Stimulated activated CD8-positive, alpha-beta memory T cell treated with anti-CD3 and anti-CD28 coated beads, Interleukin-12 subunit alpha, Interleukin-12 subunit beta, amount 100 ng/mL, for 24 hours (primary cell): ENCODE measurements at regions not wholly inside any gene's neighbourhood (a gene's known extent, or its start where the extent isn't known, plus 50 kb on each side); places are given as distances from the start of the nearest gene placed in this dataset.
"Not testable (repeated sequence)": the region's sequence is repeated elsewhere in the genome, so short reads cannot be mapped to it uniquely, and the experiment has no call there.

Experiments
- DNase-seq: peaks from one replicate; pipeline ENCODE4 v3.0.0-alpha.2; 2020; ENCODE audit errors: extremely low read depth

- no peak for DNase-seq
These were observed 144.4 kb downstream of the PTBP2 start for GRCh38 chr1:96865731-96866685.

GRCh38 chr1:96872757-96873156, 151.2 kb downstream of the PTBP2 start:
- no peak for DNase-seq

GRCh38 chr1:96878640-96879039, 157.1 kb downstream of the PTBP2 start:
- DNase-seq, result no peak

- DNase-seq, result no peak
These were observed 159.0 kb downstream of the PTBP2 start for GRCh38 chr1:96880626-96881025.

GRCh38 chr1:96882096-96882495, 160.5 kb downstream of the PTBP2 start:
- DNase-seq, result no peak

- no peak for DNase-seq
These were observed 164.9 kb downstream of the PTBP2 start for GRCh38 chr1:96886474-96886873.

- DNase-seq, result no peak
These were observed 165.9 kb downstream of the PTBP2 start for GRCh38 chr1:96887501-96887900.

GRCh38 chr1:96901783-96902363, 180.3 kb downstream of the PTBP2 start:
- DNase-seq, result no peak

GRCh38 chr1:96912248-96912647, 190.7 kb downstream of the PTBP2 start:
- DNase-seq, result no peak

GRCh38 chr1:96915701-96916100, 194.1 kb downstream of the PTBP2 start:
- not testable (repeated sequence) for DNase-seq

GRCh38 chr1:96918406-96918805, 196.8 kb downstream of the PTBP2 start:
- DNase-seq, result no peak

GRCh38 chr1:96922181-96922580, 200.6 kb downstream of the PTBP2 start:
- no peak for DNase-seq

GRCh38 chr1:96923753-96924152, 202.2 kb downstream of the PTBP2 start:
- DNase-seq, result no peak

GRCh38 chr1:96926176-96926575, 204.6 kb downstream of the PTBP2 start:
- DNase-seq, result no peak

GRCh38 chr1:96927125-96927524, 205.5 kb downstream of the PTBP2 start:
- no peak for DNase-seq

GRCh38 chr1:96931136-96931535, 209.6 kb downstream of the PTBP2 start:
- no peak for DNase-seq

- DNase-seq, result no peak
These were observed 212.7 kb downstream of the PTBP2 start for GRCh38 chr1:96934282-96934681.

- DNase-seq, result no peak
These were observed 223.0 kb downstream of the PTBP2 start for GRCh38 chr1:96944432-96945092.

- DNase-seq, result no peak
These were observed 224.0 kb downstream of the PTBP2 start for GRCh38 chr1:96945509-96946084.

GRCh38 chr1:96955307-96956012, 233.9 kb downstream of the PTBP2 start:
- no peak for DNase-seq

- no peak for DNase-seq
These were observed 240.6 kb downstream of the PTBP2 start for GRCh38 chr1:96962216-96962615.

GRCh38 chr1:96962751-96963211, 241.2 kb downstream of the PTBP2 start:
- no peak for DNase-seq
